ENCODE measurements at regions not wholly inside any gene's neighbourhood (a gene's known extent, or its start where the extent isn't known, plus 50 kb on each side); places are given as distances from the start of the nearest gene placed in this dataset.

GRCh38 chr9:1639166-1639565 lies 376.0 kb upstream of the SMARCA2 start:
- H3K4me3 Mint-ChIP-seq (ENCODE audit: unreplicated experiment) = no peak overlapping the region
- no TSS peak for BruUV-seq (replicated peaks)

GRCh38 chr9:1647776-1648175 lies 367.4 kb upstream of the SMARCA2 start:
- ChIA-PET CTCF (no interaction called here), POLR2A (no interaction called here)
- no peak overlapping the region for H3K27ac Mint-ChIP-seq (ENCODE audit: unreplicated experiment)
- intact Hi-C loops (cut with micrococcal nuclease; ENCODE audit: unreplicated experiment) = no loop called here
- no peaks in the 10 kb centered on the region for H3K9me3 Mint-ChIP-seq (ENCODE audit: unreplicated experiment)
- H3K27me3 ChIP-seq (replicated peaks; ENCODE audit: control insufficient read depth, insufficient read depth, low read length) = no peaks in the 10 kb centered on the region
- no peak overlapping the region for H3K4me3 ChIP-seq (ENCODE audit: low read depth, low read length)
- BruUV-seq (replicated peaks) = no TSS peak
- H3K4me3 Mint-ChIP-seq (ENCODE audit: unreplicated experiment) = no peak overlapping the region
- DNase-seq = no peak
- H3K4me1 Mint-ChIP-seq (ENCODE audit: low read depth, unreplicated experiment) = no peaks in the 10 kb centered on the region
- H3K36me3 ChIP-seq (ENCODE audit: control insufficient read depth, insufficient read depth, low read length) = no peaks in the 10 kb centered on the region
- no peaks in the 10 kb centered on the region for H3K4me1 ChIP-seq
- no peaks in the 10 kb centered on the region for H3K36me3 Mint-ChIP-seq (ENCODE audit: insufficient read depth, unreplicated experiment)
- no peaks in the 10 kb centered on the region for H3K9me3 ChIP-seq
- peaks cover 9% of the 10 kb centered on the region for H3K27me3 Mint-ChIP-seq (ENCODE audit: insufficient read depth, unreplicated experiment)
- no peak for TF ChIP-seq CTCF (IDR thresholded peaks at IDR 0.05; ENCODE audit: insufficient read depth in 1 of 2, low read depth in 1 of 2, low read length in 1 of 2, severe bottlenecking in 1 of 2, unreplicated experiment in 1 of 2)

More at GRCh38 chr9:1639166-1639565, 376.0 kb upstream of the SMARCA2 start:
- H3K4me1 ChIP-seq = no peaks in the 10 kb centered on the region
- no peak for DNase-seq
- no peak overlapping the region for H3K27ac Mint-ChIP-seq (ENCODE audit: unreplicated experiment)
- no peaks in the 10 kb centered on the region for H3K36me3 Mint-ChIP-seq (ENCODE audit: insufficient read depth, unreplicated experiment)
- H3K9me3 ChIP-seq = no peaks in the 10 kb centered on the region
- no peaks in the 10 kb centered on the region for H3K27me3 ChIP-seq (replicated peaks; ENCODE audit: control insufficient read depth, insufficient read depth, low read length)
- CTCF ChIA-PET = no interaction called here
- peaks cover 10% of the 10 kb centered on the region for H3K9me3 Mint-ChIP-seq (ENCODE audit: unreplicated experiment)
- intact Hi-C loops (cut with micrococcal nuclease; ENCODE audit: unreplicated experiment) = no loop called here
- no peaks in the 10 kb centered on the region for H3K36me3 ChIP-seq (ENCODE audit: control insufficient read depth, insufficient read depth, low read length)
- H3K27me3 Mint-ChIP-seq (ENCODE audit: insufficient read depth, unreplicated experiment) = no peaks in the 10 kb centered on the region
- no peak overlapping the region for H3K4me3 ChIP-seq (ENCODE audit: low read depth, low read length)
- TF ChIP-seq CTCF (IDR thresholded peaks at IDR 0.05; ENCODE audit: insufficient read depth in 1 of 2, low read depth in 1 of 2, low read length in 1 of 2, severe bottlenecking in 1 of 2, unreplicated experiment in 1 of 2) = no peak
- no peaks in the 10 kb centered on the region for H3K4me1 Mint-ChIP-seq (ENCODE audit: low read depth, unreplicated experiment)
- POLR2A ChIA-PET = no interaction called here

GRCh38 chr9:1653282-1653681 lies 361.9 kb upstream of the SMARCA2 start:
- Mint-ChIP-seq H3K4me1 (ENCODE audit: low read depth, unreplicated experiment) (no peaks in the 10 kb centered on the region), H3K9me3 (ENCODE audit: unreplicated experiment) (no peaks in the 10 kb centered on the region), H3K27ac (ENCODE audit: unreplicated experiment) (no peak overlapping the region), H3K36me3 (ENCODE audit: insufficient read depth, unreplicated experiment) (no peaks in the 10 kb centered on the region), H3K4me3 (ENCODE audit: unreplicated experiment) (no peak overlapping the region), H3K27me3 (ENCODE audit: insufficient read depth, unreplicated experiment) (peaks cover 6% of the 10 kb centered on the region)
- Histone ChIP-seq H3K9me3 (no peaks in the 10 kb centered on the region), H3K36me3 (ENCODE audit: control insufficient read depth, insufficient read depth, low read length) (no peaks in the 10 kb centered on the region), H3K4me1 (no peaks in the 10 kb centered on the region), H3K27me3 (replicated peaks; ENCODE audit: control insufficient read depth, insufficient read depth, low read length) (no peaks in the 10 kb centered on the region), H3K4me3 (ENCODE audit: low read depth, low read length) (no peak overlapping the region)
- intact Hi-C loops (cut with micrococcal nuclease; ENCODE audit: unreplicated experiment) = no loop called here
- TF ChIP-seq CTCF (IDR thresholded peaks at IDR 0.05; ENCODE audit: insufficient read depth in 1 of 2, low read depth in 1 of 2, low read length in 1 of 2, severe bottlenecking in 1 of 2, unreplicated experiment in 1 of 2) = no peak
- CTCF ChIA-PET = no interaction called here
- no TSS peak for BruUV-seq (replicated peaks)
- no peak for DNase-seq
- POLR2A ChIA-PET = no interaction called here

All from Caco-2 (cell line).